ENCODE measurements at regions not wholly inside any gene's neighbourhood (a gene's known extent, or its start where the extent isn't known, plus 50 kb on each side); places are given as distances from the start of the nearest gene placed in this dataset.

DNA sequence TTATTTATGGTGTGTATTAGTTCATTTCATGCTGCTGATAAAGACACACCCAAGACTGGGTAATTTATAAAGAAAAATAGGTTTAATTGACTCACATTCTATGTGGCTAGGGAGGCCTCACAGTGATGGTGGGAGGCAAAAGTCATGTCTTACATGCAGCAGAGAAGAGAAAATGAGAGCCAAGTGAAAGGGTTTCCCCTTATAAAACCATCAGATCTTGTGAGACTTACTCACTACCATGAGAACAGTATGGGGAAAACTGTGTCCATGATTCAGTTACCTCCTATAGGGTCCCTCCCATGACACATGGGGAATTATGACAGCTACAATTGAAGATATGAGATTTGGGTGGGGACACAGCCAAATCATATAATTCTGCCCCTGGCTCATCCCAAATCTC lies 150.0 kb upstream of the AHI1 start:
- no peaks in the 10 kb centered on the region for H3K9me2 ChIP-seq (replicated peaks; ENCODE audit: low read length)
- POLR2A ChIA-PET (ENCODE audit: unreplicated experiment) = interaction anchor here (0.7 kb wide), 1 partner anchor 52 kb away, joined by 6 read pairs; no protein-coding TSS in a partner anchor
- H3K4me3 ChIP-seq (ENCODE audit: low read length) = no peak overlapping the region
- no peak overlapping the region for H3K27ac ChIP-seq (ENCODE audit: low read length)
- intact Hi-C loops (cut with micrococcal nuclease) = no loop called here
- no TSS peak for BruUV-seq (replicated peaks)
- H3K9ac ChIP-seq (ENCODE audit: low read length) = no peak overlapping the region
- no peaks in the 10 kb centered on the region for H3F3A ChIP-seq (ENCODE audit: low read length, unreplicated experiment)
- no peaks in the 10 kb centered on the region for H3K9me3 ChIP-seq (ENCODE audit: low read length)
- no peaks in the 10 kb centered on the region for H4K20me1 ChIP-seq (ENCODE audit: low read length)
- no peaks in the 10 kb centered on the region for H3K4me1 ChIP-seq (ENCODE audit: insufficient read depth, low read length)
- CTCF ChIA-PET = no interaction called here
- ATAC-seq (no peak), DNase-seq (no peak)
- no peaks in the 10 kb centered on the region for H3K79me2 ChIP-seq (ENCODE audit: low read length)
- no peak overlapping the region for H3K4me2 ChIP-seq (ENCODE audit: low read length)
- TF ChIP-seq EZH2 (IDR thresholded peaks at IDR 0.05; ENCODE audit: low read length, unreplicated experiment) (no peak), CTCF (conservative IDR thresholded peaks at IDR 0.05; ENCODE audit: low read depth, low read length) (no peak), EZH2phosphoT487 (IDR thresholded peaks at IDR 0.05; ENCODE audit: borderline replicate concordance, low read length) (no peak)
- no peaks in the 10 kb centered on the region for H3K36me3 ChIP-seq (ENCODE audit: low read depth, low read length)
- H2AFZ ChIP-seq (ENCODE audit: low read length) = no peak overlapping the region
- no peaks in the 10 kb centered on the region for H3K27me3 ChIP-seq (ENCODE audit: low read length)

GRCh38 chr6:135651964-135652755 lies 154.6 kb upstream of the AHI1 start:
- Histone ChIP-seq H3K9ac (ENCODE audit: low read length) (no peak overlapping the region), H3K4me2 (ENCODE audit: low read length) (no peak overlapping the region), H3K36me3 (ENCODE audit: low read depth, low read length) (no peaks in the 10 kb centered on the region), H4K20me1 (ENCODE audit: low read length) (no peaks in the 10 kb centered on the region), H3K9me3 (ENCODE audit: low read length) (no peaks in the 10 kb centered on the region), H3K27me3 (ENCODE audit: low read length) (no peaks in the 10 kb centered on the region), H3K79me2 (ENCODE audit: low read length) (no peaks in the 10 kb centered on the region), H3K4me3 (ENCODE audit: low read length) (no peak overlapping the region), H3K27ac (ENCODE audit: low read length) (no peak overlapping the region), H3F3A (ENCODE audit: low read length, unreplicated experiment) (no peaks in the 10 kb centered on the region), H3K4me1 (ENCODE audit: insufficient read depth, low read length) (no peaks in the 10 kb centered on the region), H2AFZ (ENCODE audit: low read length) (no peak overlapping the region), H3K9me2 (replicated peaks; ENCODE audit: low read length) (no peaks in the 10 kb centered on the region)
- ATAC-seq (no peak), DNase-seq (no peak)
- ChIA-PET POLR2A (ENCODE audit: unreplicated experiment) (no interaction called here), CTCF (no interaction called here)
- TF ChIP-seq CTCF (conservative IDR thresholded peaks at IDR 0.05; ENCODE audit: low read depth, low read length) (no peak), EZH2phosphoT487 (IDR thresholded peaks at IDR 0.05; ENCODE audit: borderline replicate concordance, low read length) (no peak), EZH2 (IDR thresholded peaks at IDR 0.05; ENCODE audit: low read length, unreplicated experiment) (no peak)
- intact Hi-C loops (cut with micrococcal nuclease) = no loop called here
- BruUV-seq (replicated peaks) = no TSS peak

DNA sequence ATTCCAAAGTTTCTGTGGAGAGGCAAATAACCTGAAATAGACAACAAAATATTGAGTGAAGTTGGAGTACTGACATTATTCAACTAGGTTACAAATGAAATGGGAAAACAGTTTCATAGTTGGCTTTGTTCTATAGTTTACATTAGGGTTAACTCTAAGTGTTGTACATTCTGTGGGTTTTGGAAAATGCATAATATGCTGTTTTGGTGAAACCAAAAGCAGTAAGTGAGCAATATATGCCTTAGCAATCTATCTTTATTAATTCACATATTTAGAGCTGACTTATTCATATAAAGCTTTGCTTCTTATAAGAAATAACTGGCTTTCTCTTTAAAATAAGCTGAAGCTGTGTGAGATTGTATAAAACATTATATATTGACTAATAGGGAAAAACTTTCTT lies 157.5 kb upstream of the AHI1 start:
- Histone ChIP-seq H4K20me1 (ENCODE audit: low read length) (no peaks in the 10 kb centered on the region), H3K79me2 (ENCODE audit: low read length) (no peaks in the 10 kb centered on the region), H3K4me1 (ENCODE audit: insufficient read depth, low read length) (no peaks in the 10 kb centered on the region), H3K9me3 (ENCODE audit: low read length) (no peaks in the 10 kb centered on the region), H3K27me3 (ENCODE audit: low read length) (no peaks in the 10 kb centered on the region), H3K4me2 (ENCODE audit: low read length) (no peak overlapping the region), H3F3A (ENCODE audit: low read length, unreplicated experiment) (no peaks in the 10 kb centered on the region), H2AFZ (ENCODE audit: low read length) (no peak overlapping the region), H3K9me2 (replicated peaks; ENCODE audit: low read length) (no peaks in the 10 kb centered on the region), H3K36me3 (ENCODE audit: low read depth, low read length) (no peaks in the 10 kb centered on the region), H3K27ac (ENCODE audit: low read length) (no peak overlapping the region), H3K9ac (ENCODE audit: low read length) (no peak overlapping the region), H3K4me3 (ENCODE audit: low read length) (no peak overlapping the region)
- no TSS peak for BruUV-seq (replicated peaks)
- ChIA-PET POLR2A (ENCODE audit: unreplicated experiment) (no interaction called here), CTCF (no interaction called here)
- TF ChIP-seq EZH2 (IDR thresholded peaks at IDR 0.05; ENCODE audit: low read length, unreplicated experiment) (no peak), EZH2phosphoT487 (IDR thresholded peaks at IDR 0.05; ENCODE audit: borderline replicate concordance, low read length) (no peak), CTCF (conservative IDR thresholded peaks at IDR 0.05; ENCODE audit: low read depth, low read length) (no peak)
- no peak for DNase-seq
- intact Hi-C loops (cut with micrococcal nuclease) = no loop called here
- ATAC-seq = no peak
